SK-N-MC (cell line): ENCODE measurements at regions not wholly inside any gene's neighbourhood (a gene's known extent, or its start where the extent isn't known, plus 50 kb on each side); places are given as distances from the start of the nearest gene placed in this dataset.

ENCODE experiments used
- DNase-seq: peaks from one replicate; pipeline ENCODE4 v3.0.0-alpha.2; 2011; ENCODE audit warnings: low read depth, low spot score
- H3K27ac ChIP-seq: fragments of 200-600 bp; sonication (generic); 2 replicates; pipeline ENCODE4 v1.5.1; 2016; ENCODE audit warnings: mixed run types
- H3K36me3 ChIP-seq: fragments of 200-600 bp; sonication (generic); 2 replicates; pipeline ENCODE4 v1.6.1; 2017; ENCODE audit warnings: antibody characterized with exemption, low read length, mixed read lengths; ENCODE audit not compliant: insufficient read depth
- H3K4me3 ChIP-seq: fragments of 200-600 bp; sonication (generic); 2 replicates; pipeline ENCODE4 v1.5.1; 2016
- H3K9ac ChIP-seq: fragments of 200-600 bp; sonication (generic); 2 replicates; pipeline ENCODE4 v1.8.0; 2017; ENCODE audit warnings: mixed run types, mixed read lengths; ENCODE audit not compliant: insufficient read length
- H3K9me3 ChIP-seq: fragments of 200-600 bp; sonication (generic); 2 replicates; pipeline ENCODE4 v1.6.1; 2017; ENCODE audit warnings: low read depth, mild to moderate bottlenecking, antibody characterized with exemption, low read length, moderate library complexity, mixed read lengths
- EZH2 ChIP-seq: fragments of 200-600 bp; sonication (generic); IDR thresholded peaks from one replicate; pipeline ENCODE4 v1.6.1; 2017; ENCODE audit warnings: antibody characterized with exemption
- FOXP2 ChIP-seq: optimal IDR thresholded peaks from 2 replicates; pipeline ENCODE3; 2011; ENCODE audit warnings: mild to moderate bottlenecking, moderate library complexity; ENCODE audit not compliant: insufficient read depth; ENCODE audit errors: extremely low read length, control extremely low read depth
- POLR2AphosphoS5 ChIP-seq: IDR thresholded peaks from 2 replicates; pipeline ENCODE4 v1.6.1; 2012; ENCODE audit warnings: mild to moderate bottlenecking, low read depth, low read length, borderline replicate concordance

DNA sequence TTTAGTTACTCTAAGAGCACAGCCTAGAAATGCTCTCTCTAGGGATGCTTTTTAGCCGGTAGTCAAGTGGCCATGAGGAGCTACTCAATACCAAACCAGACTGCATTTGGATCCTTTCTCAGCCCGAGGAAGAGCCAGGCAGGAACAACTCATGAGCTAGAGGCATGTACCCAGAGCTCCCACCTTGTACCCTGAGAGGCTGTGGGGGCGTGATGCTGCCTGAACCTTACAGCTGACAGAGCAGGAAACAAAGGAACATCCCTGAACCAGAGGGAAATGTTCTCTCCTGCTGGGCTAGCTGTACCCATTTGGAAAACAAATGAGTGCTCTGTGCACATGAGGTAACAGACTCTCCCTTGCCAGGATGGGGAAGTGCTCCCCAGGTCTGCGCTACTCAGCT, 131.6 kb downstream of the OSR1 start:
- H3K9ac ChIP-seq: no peak overlapping the region
- TF ChIP-seq EZH2 (no peak), FOXP2 (no peak), POLR2AphosphoS5 (no peak)
- no peak overlapping the region for H3K27ac ChIP-seq
- no peak for DNase-seq
- no peak overlapping the region for H3K4me3 ChIP-seq
- H3K9me3 ChIP-seq: no peaks in the 10 kb centered on the region
- no peaks in the 10 kb centered on the region for H3K36me3 ChIP-seq

- no peak for TF ChIP-seq EZH2
- TF ChIP-seq POLR2AphosphoS5: no peak
- TF ChIP-seq FOXP2: no peak
- Histone ChIP-seq H3K9me3 (no peaks in the 10 kb centered on the region), H3K36me3 (no peaks in the 10 kb centered on the region), H3K27ac (no peak overlapping the region), H3K9ac (no peak overlapping the region), H3K4me3 (no peak overlapping the region)
- DNase-seq: no peak
Observed at GRCh38 chr2:19226386-19226785, 132.0 kb downstream of the OSR1 start.

DNA sequence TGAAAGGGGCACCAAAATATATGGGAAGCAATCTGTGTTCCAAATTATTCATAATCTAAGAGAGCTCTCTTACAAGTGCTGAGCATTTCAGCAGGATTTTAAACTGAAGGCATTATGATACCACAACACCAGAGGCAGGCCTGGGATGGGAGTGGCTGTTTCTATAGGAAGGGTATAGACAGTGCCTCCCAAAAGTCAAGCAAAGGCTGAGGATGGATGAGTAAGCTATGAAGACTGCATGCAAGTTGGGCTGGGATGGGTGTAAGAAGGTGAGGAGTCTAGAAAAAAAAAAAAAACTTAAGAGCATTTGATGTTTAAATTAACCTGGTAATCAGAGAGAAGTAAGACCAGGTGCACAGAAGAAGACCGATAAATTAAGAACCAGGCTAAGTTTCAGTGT, 132.5 kb downstream of the OSR1 start:
- no peak for DNase-seq
- TF ChIP-seq FOXP2 (no peak), POLR2AphosphoS5 (no peak), EZH2 (no peak)
- Histone ChIP-seq H3K36me3 (no peaks in the 10 kb centered on the region), H3K9ac (no peak overlapping the region), H3K4me3 (no peak overlapping the region), H3K27ac (no peak overlapping the region), H3K9me3 (no peaks in the 10 kb centered on the region)

DNA sequence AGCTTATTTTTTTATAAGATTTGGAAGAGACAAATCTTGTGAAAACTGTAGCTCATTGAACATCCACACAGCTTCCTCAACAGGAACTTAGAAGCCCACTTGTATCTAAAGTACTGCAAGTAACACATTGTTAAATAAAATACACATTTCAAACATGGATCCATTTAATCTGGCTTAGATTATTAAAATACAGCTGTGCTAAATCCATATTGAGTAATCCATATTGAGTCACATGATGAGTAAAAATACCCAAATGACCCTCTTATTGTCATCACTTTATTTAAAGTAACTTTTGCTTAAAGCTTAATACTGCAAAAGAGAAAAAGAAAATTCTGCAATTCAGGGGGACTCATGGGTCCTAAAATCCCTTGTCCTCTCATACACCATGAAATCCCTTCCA, 133.3 kb downstream of the OSR1 start:
- H3K9me3 ChIP-seq: no peaks in the 10 kb centered on the region
- H3K4me3 ChIP-seq: no peak overlapping the region
- no peaks in the 10 kb centered on the region for H3K36me3 ChIP-seq

GRCh38 chr2:19224486-19224885, 133.9 kb downstream of the OSR1 start:
- TF ChIP-seq FOXP2: no peak
- TF ChIP-seq POLR2AphosphoS5: no peak
- TF ChIP-seq EZH2: no peak
- no peaks in the 10 kb centered on the region for H3K36me3 ChIP-seq
- H3K9ac ChIP-seq: no peak overlapping the region
- no peak overlapping the region for H3K27ac ChIP-seq
- DNase-seq: no peak
- no peak overlapping the region for H3K4me3 ChIP-seq
- no peaks in the 10 kb centered on the region for H3K9me3 ChIP-seq

More for the DNA sequence above, 133.3 kb downstream of the OSR1 start:
- H3K9ac ChIP-seq: no peak overlapping the region
- no peak for DNase-seq
- no peak overlapping the region for H3K27ac ChIP-seq
- TF ChIP-seq FOXP2 (no peak), EZH2 (no peak), POLR2AphosphoS5 (no peak)

- Histone ChIP-seq H3K9me3 (no peaks in the 10 kb centered on the region), H3K4me3 (no peak overlapping the region)
- TF ChIP-seq EZH2: no peak
- TF ChIP-seq POLR2AphosphoS5: no peak
- TF ChIP-seq FOXP2: no peak
Observed at GRCh38 chr2:19224011-19224410, 134.4 kb downstream of the OSR1 start.

DNA sequence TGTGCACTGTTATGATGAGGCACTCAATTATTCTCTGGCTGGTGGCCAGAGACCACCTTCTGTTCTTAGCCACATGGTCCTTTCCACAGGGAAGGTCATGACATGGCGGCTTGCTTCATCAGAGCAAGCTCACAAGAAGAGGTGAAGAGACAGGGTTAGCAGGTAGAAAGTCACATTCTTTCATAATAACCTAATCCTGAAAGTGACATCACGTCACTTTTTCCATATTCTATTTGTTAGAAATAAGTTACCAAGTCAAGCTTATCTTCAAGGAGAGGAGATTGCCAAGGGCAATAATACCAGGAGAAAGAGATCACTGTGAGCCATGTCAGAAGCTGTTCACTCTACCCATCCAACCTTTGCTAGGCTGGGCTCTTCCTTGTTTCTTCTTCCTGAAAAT, 139.4 kb downstream of the OSR1 start:
- Histone ChIP-seq H3K27ac (no peak overlapping the region), H3K9ac (no peak overlapping the region), H3K9me3 (no peaks in the 10 kb centered on the region), H3K4me3 (no peak overlapping the region), H3K36me3 (no peaks in the 10 kb centered on the region)
- TF ChIP-seq POLR2AphosphoS5 (no peak), FOXP2 (no peak), EZH2 (no peak)
- no peak for DNase-seq

More at GRCh38 chr2:19224011-19224410, 134.4 kb downstream of the OSR1 start:
- no peak for DNase-seq
- Histone ChIP-seq H3K9ac (no peak overlapping the region), H3K27ac (no peak overlapping the region), H3K36me3 (no peaks in the 10 kb centered on the region)

GRCh38 chr2:19218166-19218565, 140.3 kb downstream of the OSR1 start:
- H3K4me3 ChIP-seq: no peak overlapping the region
- H3K9ac ChIP-seq: no peak overlapping the region
- TF ChIP-seq FOXP2 (no peak), POLR2AphosphoS5 (no peak), EZH2 (no peak)
- H3K36me3 ChIP-seq: no peaks in the 10 kb centered on the region
- no peak overlapping the region for H3K27ac ChIP-seq
- H3K9me3 ChIP-seq: no peaks in the 10 kb centered on the region
- DNase-seq: no peak
